Mucosa of descending colon (tissue), 3 donors: ENCODE measurements at regions not wholly inside any gene's neighbourhood (a gene's known extent, or its start where the extent isn't known, plus 50 kb on each side); places are given as distances from the start of the nearest gene placed in this dataset.
A peak's percentile ranks its signal among the peaks of the same experiment; 100 is the strongest.

ENCODE experiments used
- ATAC-seq: fragments of 200-7000 bp; cut with Tn5 transposase; one replicate; pipeline ENCODE4 v1.9.1; 2020; ENCODE audit warnings: mild to moderate bottlenecking, moderate library complexity
- DNase-seq, 3 donors: peaks; one replicate each; pipeline ENCODE4 v3.0.0-alpha.2; 2020
- H3K36me3 ChIP-seq: fragments of 200-600 bp; one replicate; pipeline ENCODE4 v1.8.0; 2021; ENCODE audit warnings: low read depth, mild to moderate bottlenecking
- H3K4me1 ChIP-seq: fragments of 200-600 bp; one replicate; pipeline ENCODE4 v1.8.0; 2021; ENCODE audit warnings: low read depth, mild to moderate bottlenecking
- H3K4me3 ChIP-seq: fragments of 200-600 bp; one replicate; pipeline ENCODE4 v1.8.0; 2021; ENCODE audit warnings: mild to moderate bottlenecking
- H3K9me3 ChIP-seq: fragments of 200-600 bp; one replicate; pipeline ENCODE4 v1.8.0; 2021; ENCODE audit warnings: mild to moderate bottlenecking
- intact Hi-C, 2 donors: fragments of 100-400 bp; cut with DNase I in 1 of 2; cut with micrococcal nuclease in 1 of 2; formaldehyde crosslinking; loops; one replicate each; pipeline versions ENCODE4 v1.11.0 to v1.11.1; 2022; cut with DNase I, micrococcal nuclease
- TF ChIP-seq, protein P1 (sequence below): fragments of 200-600 bp; IDR thresholded peaks from one replicate; pipeline ENCODE4 v1.8.0; 2022; ENCODE audit warnings: antibody characterized with exemption, mild to moderate bottlenecking
- donor health status: DM: no; HTN: no; CAD: no; lungs with moderate emphysema.
- donor health status: DM: no; HTN: no; CAD: no.
- donor health status: DM: no; HTN: yes; CAD: no.

GRCh38 chr15:34650177-34650576 lies 66.7 kb upstream of the GOLGA8B start:
- DNase-seq (no peak), ATAC-seq (no peak)
- no peak overlapping the region for H3K4me3 ChIP-seq
- TF ChIP-seq, protein P1, sequence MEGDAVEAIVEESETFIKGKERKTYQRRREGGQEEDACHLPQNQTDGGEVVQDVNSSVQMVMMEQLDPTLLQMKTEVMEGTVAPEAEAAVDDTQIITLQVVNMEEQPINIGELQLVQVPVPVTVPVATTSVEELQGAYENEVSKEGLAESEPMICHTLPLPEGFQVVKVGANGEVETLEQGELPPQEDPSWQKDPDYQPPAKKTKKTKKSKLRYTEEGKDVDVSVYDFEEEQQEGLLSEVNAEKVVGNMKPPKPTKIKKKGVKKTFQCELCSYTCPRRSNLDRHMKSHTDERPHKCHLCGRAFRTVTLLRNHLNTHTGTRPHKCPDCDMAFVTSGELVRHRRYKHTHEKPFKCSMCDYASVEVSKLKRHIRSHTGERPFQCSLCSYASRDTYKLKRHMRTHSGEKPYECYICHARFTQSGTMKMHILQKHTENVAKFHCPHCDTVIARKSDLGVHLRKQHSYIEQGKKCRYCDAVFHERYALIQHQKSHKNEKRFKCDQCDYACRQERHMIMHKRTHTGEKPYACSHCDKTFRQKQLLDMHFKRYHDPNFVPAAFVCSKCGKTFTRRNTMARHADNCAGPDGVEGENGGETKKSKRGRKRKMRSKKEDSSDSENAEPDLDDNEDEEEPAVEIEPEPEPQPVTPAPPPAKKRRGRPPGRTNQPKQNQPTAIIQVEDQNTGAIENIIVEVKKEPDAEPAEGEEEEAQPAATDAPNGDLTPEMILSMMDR, result no peak
- intact Hi-C loops, result no loop called here
- no peaks in the 10 kb centered on the region for H3K9me3 ChIP-seq
- H3K4me1 ChIP-seq, result no peaks in the 10 kb centered on the region
- no peaks in the 10 kb centered on the region for H3K36me3 ChIP-seq

- no peaks in the 10 kb centered on the region for H3K36me3 ChIP-seq
- H3K4me3 ChIP-seq, result no peak overlapping the region
- no peaks in the 10 kb centered on the region for H3K4me1 ChIP-seq
- DNase-seq, result no peak
- TF ChIP-seq, protein P1, result no peak
- no peak for ATAC-seq
- intact Hi-C loops, result no loop called here
- no peaks in the 10 kb centered on the region for H3K9me3 ChIP-seq
These were observed 64.8 kb upstream of the GOLGA8B start for GRCh38 chr15:34648294-34648631.

DNA sequence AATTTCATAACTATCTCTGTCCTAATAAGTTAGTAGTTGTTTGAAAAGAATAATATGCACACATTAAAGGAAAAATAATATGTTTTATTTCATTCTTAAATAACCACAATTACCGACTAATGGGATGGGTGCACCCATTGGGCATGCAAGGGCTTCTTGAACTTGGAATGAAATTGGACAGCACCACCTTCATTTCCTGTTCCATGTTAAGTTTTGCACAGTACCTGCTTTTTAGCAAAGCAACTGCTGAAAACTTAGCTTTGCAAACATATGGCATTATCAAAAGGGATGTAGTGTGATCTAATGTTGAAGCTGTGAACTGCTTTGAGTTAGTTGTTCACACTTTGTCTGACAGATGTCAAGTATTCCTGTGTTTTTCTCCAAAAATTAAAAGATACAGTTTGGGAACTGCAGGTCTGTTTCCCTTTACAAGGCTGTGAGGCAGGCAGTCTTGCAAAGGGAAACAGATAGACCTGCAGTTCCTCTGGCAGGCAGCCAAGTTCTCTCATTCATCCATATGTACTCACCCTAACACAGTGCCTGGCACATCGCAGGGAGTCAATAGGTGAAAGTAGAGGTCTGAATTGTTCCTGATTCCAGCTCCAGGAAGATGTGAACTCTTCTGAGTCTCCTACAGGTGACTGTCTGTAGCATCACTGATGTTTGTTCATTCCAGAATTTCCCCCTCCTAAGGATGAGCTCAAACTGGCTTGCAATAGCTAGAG lies 64.3 kb upstream of the GOLGA8B start:
- H3K4me1 ChIP-seq, result no peaks in the 10 kb centered on the region
- H3K4me3 ChIP-seq, result no peak overlapping the region
- no peaks in the 10 kb centered on the region for H3K36me3 ChIP-seq
- DNase-seq (peak in 1 of 3 donors; percentile 6), ATAC-seq (no peak)
- H3K9me3 ChIP-seq, result no peaks in the 10 kb centered on the region
- TF ChIP-seq, protein P1, result no peak
- intact Hi-C loops, result no loop called here

GRCh38 chr15:34646918-34647317 lies 63.5 kb upstream of the GOLGA8B start:
- Histone ChIP-seq H3K9me3 (no peaks in the 10 kb centered on the region), H3K4me1 (no peaks in the 10 kb centered on the region), H3K36me3 (no peaks in the 10 kb centered on the region), H3K4me3 (no peak overlapping the region)
- DNase-seq, result no peak
- intact Hi-C loops, result no loop called here
- TF ChIP-seq, protein P1, result no peak
- no peak for ATAC-seq

DNA sequence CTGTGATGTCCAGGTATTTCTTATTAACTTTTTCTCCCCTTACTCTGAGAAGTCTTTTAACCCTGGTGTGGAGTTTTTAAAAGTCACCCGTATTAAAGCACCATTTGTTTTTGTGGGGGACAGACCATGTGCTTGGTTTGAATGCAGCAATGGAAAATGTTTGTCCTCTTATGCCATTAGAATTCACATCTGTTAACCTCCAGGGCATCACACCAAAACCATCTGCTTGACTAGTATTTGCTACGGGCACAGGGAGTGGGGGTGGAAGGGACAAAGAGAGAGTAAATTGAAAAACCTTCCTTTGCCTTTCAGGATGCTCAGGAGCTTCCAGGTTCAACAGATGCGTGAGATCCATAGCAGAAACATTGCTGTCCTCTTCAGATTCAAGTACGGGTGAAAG lies 61.4 kb upstream of the GOLGA8B start:
- Histone ChIP-seq H3K4me3 (no peak overlapping the region), H3K9me3 (no peaks in the 10 kb centered on the region), H3K36me3 (no peaks in the 10 kb centered on the region), H3K4me1 (no peaks in the 10 kb centered on the region)
- DNase-seq, result no peak
- TF ChIP-seq, protein P1, result no peak
- intact Hi-C loops, result no loop called here
- ATAC-seq, result no peak

DNA sequence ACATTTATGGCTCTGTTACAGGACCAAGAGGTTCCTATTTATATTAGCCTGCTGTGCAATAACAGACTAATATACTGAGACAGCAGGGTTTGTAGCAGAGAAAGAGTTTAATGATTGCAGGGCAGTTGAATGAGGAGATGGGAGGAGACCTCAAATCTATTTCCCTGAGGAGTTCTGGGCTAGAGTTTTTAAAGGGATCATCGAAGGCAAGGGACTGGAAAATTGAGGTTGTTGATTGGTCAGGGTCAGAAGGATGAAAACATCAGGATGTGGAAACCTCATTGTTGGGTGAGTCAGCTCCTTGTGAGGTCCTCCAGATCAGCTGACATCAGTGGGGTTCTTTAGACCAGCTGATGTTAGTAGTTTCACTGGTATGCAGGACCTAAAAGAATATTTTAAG lies 60.6 kb upstream of the GOLGA8B start:
- intact Hi-C loops, result no loop called here
- Histone ChIP-seq H3K9me3 (no peaks in the 10 kb centered on the region), H3K4me1 (no peaks in the 10 kb centered on the region), H3K36me3 (no peaks in the 10 kb centered on the region), H3K4me3 (no peak overlapping the region)
- TF ChIP-seq, protein P1, result no peak
- ATAC-seq (no peak), DNase-seq (no peak)
